Osteocyte (in vitro differentiated cells): ENCODE measurements at regions not wholly inside any gene's neighbourhood (a gene's known extent, or its start where the extent isn't known, plus 50 kb on each side); places are given as distances from the start of the nearest gene placed in this dataset.

Source experiments
- DNase-seq: peaks from one replicate; pipeline ENCODE4 v3.0.0; 2021; ENCODE audit warnings: mixed read lengths; ENCODE audit not compliant: unreplicated experiment; ENCODE audit errors: extremely low spot score
- H3K27ac Mint-ChIP-seq: one replicate; pipeline ENCODE4 v1.8.0; 2021; ENCODE audit warnings: mild to moderate bottlenecking, mixed read lengths; ENCODE audit not compliant: unreplicated experiment
- H3K27me3 Mint-ChIP-seq: one replicate; pipeline ENCODE4 v1.8.0; 2021; ENCODE audit warnings: mixed read lengths; ENCODE audit not compliant: unreplicated experiment
- H3K36me3 Mint-ChIP-seq: one replicate; pipeline ENCODE4 v1.8.0; 2021; ENCODE audit warnings: mixed read lengths; ENCODE audit not compliant: unreplicated experiment
- H3K4me1 Mint-ChIP-seq: one replicate; pipeline ENCODE4 v1.8.0; 2021; ENCODE audit warnings: mixed read lengths; ENCODE audit not compliant: unreplicated experiment
- H3K4me3 Mint-ChIP-seq: one replicate; pipeline ENCODE4 v1.8.0; 2021; ENCODE audit warnings: mild to moderate bottlenecking, moderate library complexity, mixed read lengths; ENCODE audit not compliant: unreplicated experiment
- H3K9me3 Mint-ChIP-seq: one replicate; pipeline ENCODE4 v1.8.0; 2021; ENCODE audit warnings: mixed read lengths; ENCODE audit not compliant: unreplicated experiment
- TF ChIP-seq, protein P1 (sequence below): fragments of 200-600 bp; sonication (generic); IDR thresholded peaks from 2 replicates; pipeline ENCODE4 v1.5.0; 2021; ENCODE audit warnings: antibody characterized with exemption, mild to moderate bottlenecking, moderate library complexity

DNA sequence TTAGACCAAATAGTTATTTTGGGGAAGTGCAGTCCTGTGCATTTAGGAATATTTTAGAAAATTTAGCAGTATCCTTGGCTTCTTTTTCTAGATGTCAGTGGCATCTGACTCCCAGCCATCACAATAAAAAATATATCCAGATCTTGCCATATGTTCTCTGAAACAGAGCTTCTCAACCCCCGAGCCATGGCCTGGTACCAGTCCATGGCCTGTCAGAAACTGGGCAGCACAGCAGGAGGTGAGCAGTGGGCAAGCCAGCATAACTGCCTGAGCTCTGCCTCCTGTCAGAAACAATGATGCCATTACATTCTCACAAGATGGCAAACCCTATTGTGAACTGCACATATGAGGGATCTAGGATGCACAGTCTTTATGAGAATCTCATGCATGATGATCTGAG is 480.0 kb downstream of the LRRIQ3 start:
- DNase-seq, result no peak
- H3K4me1 Mint-ChIP-seq, result no peaks in the 10 kb centered on the region
- H3K27me3 Mint-ChIP-seq, result no peaks in the 10 kb centered on the region
- H3K27ac Mint-ChIP-seq, result no peak overlapping the region
- TF ChIP-seq, protein P1, sequence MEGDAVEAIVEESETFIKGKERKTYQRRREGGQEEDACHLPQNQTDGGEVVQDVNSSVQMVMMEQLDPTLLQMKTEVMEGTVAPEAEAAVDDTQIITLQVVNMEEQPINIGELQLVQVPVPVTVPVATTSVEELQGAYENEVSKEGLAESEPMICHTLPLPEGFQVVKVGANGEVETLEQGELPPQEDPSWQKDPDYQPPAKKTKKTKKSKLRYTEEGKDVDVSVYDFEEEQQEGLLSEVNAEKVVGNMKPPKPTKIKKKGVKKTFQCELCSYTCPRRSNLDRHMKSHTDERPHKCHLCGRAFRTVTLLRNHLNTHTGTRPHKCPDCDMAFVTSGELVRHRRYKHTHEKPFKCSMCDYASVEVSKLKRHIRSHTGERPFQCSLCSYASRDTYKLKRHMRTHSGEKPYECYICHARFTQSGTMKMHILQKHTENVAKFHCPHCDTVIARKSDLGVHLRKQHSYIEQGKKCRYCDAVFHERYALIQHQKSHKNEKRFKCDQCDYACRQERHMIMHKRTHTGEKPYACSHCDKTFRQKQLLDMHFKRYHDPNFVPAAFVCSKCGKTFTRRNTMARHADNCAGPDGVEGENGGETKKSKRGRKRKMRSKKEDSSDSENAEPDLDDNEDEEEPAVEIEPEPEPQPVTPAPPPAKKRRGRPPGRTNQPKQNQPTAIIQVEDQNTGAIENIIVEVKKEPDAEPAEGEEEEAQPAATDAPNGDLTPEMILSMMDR, result no peak
- no peak overlapping the region for H3K4me3 Mint-ChIP-seq
- no peaks in the 10 kb centered on the region for H3K9me3 Mint-ChIP-seq
- no peaks in the 10 kb centered on the region for H3K36me3 Mint-ChIP-seq

DNA sequence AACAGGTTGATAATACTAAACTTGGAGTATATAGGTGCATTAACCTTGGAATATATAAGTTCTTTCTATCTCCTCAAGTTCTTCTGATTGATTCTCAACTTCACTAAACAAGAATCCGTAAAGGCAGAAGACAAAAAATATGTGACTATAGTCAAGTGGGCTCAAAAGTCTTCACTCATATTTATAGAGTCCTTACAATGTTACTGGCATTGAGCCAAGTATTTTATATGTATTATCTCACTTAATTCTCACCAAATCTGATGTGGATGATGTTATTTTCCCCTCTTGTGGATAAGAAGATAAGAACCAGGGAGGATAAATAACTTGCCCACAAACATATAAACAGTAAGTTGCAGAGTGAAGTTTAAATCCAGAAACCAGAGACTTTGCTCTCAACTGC is 486.9 kb downstream of the LRRIQ3 start:
- H3K27me3 Mint-ChIP-seq, result no peaks in the 10 kb centered on the region
- no peaks in the 10 kb centered on the region for H3K4me1 Mint-ChIP-seq
- H3K36me3 Mint-ChIP-seq, result no peaks in the 10 kb centered on the region
- H3K27ac Mint-ChIP-seq, result no peak overlapping the region
- H3K4me3 Mint-ChIP-seq, result no peak overlapping the region
- TF ChIP-seq, protein P1, result no peak
- no peaks in the 10 kb centered on the region for H3K9me3 Mint-ChIP-seq
- DNase-seq, result no peak

DNA sequence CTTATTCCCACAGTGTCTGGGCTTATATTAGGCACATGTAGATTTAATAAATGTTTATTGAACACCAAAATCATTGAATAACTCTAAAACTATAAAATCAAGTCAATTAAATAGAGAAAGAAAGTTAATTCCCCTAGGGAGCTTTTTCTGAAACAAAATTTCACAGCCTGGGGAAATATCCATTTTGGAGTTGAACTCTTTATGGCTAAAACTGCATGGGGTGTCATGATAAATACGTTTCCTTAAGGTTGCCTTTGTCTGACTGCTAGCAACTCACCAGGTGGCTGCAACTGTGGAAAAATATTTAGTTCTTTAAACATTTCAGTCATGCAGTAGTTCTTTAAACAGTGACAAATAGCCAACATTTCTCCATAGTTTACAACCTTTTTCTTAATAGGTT is 496.1 kb downstream of the LRRIQ3 start:
- Mint-ChIP-seq H3K4me3 (no peak overlapping the region), H3K4me1 (no peaks in the 10 kb centered on the region), H3K36me3 (no peaks in the 10 kb centered on the region), H3K27me3 (no peaks in the 10 kb centered on the region), H3K9me3 (no peaks in the 10 kb centered on the region), H3K27ac (no peak overlapping the region)
- TF ChIP-seq, protein P1, result no peak
- DNase-seq, result no peak

- Mint-ChIP-seq H3K9me3 (no peaks in the 10 kb centered on the region), H3K4me1 (no peaks in the 10 kb centered on the region), H3K27ac (no peak overlapping the region), H3K4me3 (no peak overlapping the region), H3K36me3 (no peaks in the 10 kb centered on the region), H3K27me3 (peaks cover 8% of the 10 kb centered on the region)
- TF ChIP-seq, protein P1, result no peak
- no peak for DNase-seq
These were observed 521.8 kb downstream of the LRRIQ3 start for GRCh38 chr1:73676186-73676585.

DNA sequence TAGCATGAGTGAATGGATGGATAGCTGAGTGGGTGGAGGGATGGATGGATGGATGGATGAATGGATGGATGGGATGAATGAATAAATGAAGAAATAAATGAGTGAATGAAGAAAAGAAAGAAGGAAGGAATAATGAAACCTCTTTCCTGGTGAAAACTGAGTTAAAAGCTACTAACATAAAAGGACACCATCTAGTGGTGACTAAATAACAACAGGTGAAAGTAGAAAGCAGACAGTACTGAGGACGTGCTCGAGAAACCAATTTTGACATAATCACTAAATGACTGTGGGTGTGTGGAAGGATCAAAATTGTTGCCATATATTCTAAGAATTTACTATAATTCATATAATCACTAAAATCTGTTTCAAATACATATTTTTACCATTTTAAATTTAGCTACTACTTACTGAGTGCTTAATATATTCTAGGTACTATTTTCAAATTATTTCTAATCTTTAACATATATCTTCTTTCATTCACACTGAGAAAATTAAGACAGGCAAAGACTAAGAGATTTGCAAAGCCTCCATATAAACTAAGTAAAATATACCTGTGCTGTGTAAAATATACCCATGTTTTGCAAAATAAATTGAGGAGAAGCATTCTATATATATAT is 522.9 kb downstream of the LRRIQ3 start:
- H3K27me3 Mint-ChIP-seq, result peaks cover 8% of the 10 kb centered on the region
- no peak overlapping the region for H3K27ac Mint-ChIP-seq

More for the DNA sequence above, 522.9 kb downstream of the LRRIQ3 start:
- Mint-ChIP-seq H3K36me3 (no peaks in the 10 kb centered on the region), H3K4me1 (no peaks in the 10 kb centered on the region), H3K4me3 (no peak overlapping the region), H3K9me3 (no peaks in the 10 kb centered on the region)
- TF ChIP-seq, protein P1, result peak; percentile 70
- DNase-seq, result no peak
